Neutrophil (primary cell): ENCODE measurements at regions not wholly inside any gene's neighbourhood (a gene's known extent, or its start where the extent isn't known, plus 50 kb on each side); places are given as distances from the start of the nearest gene placed in this dataset.

Source experiments
- H3K27ac ChIP-seq: fragments of 200-600 bp; sonication (generic); 2 replicates; pipeline ENCODE4 v1.5.1; 2016; ENCODE audit warnings: mild to moderate bottlenecking, moderate library complexity
- H3K27me3 ChIP-seq: fragments of 200-600 bp; sonication (generic); 2 replicates; pipeline ENCODE4 v1.6.0; 2016; ENCODE audit warnings: mild to moderate bottlenecking
- H3K36me3 ChIP-seq: fragments of 200-600 bp; sonication (generic); 2 replicates; pipeline ENCODE4 v1.5.1; 2017
- H3K4me1 ChIP-seq, 2 experiments: fragments of 200-600 bp in 1 of 2; sonication (generic) in 1 of 2; 1 replicate in 1 of 2; 2 replicates in 1 of 2; pipeline versions ENCODE4 v1.5.1 to v1.6.1; 2013 to 2016; ENCODE audit warnings: low read depth in 1 of 2, low read length in 1 of 2, mild to moderate bottlenecking in 1 of 2, moderate library complexity in 1 of 2; ENCODE audit not compliant: control insufficient read depth in 1 of 2, insufficient read depth in 1 of 2
- H3K4me3 ChIP-seq, 2 experiments: fragments of 200-600 bp in 1 of 2; sonication (generic) in 1 of 2; 1 replicate in 1 of 2; 2 replicates in 1 of 2; pipeline ENCODE4 v1.5.1; 2013 to 2016; ENCODE audit warnings: low read depth in 1 of 2, low read length in 1 of 2, mild to moderate bottlenecking in 1 of 2, moderate library complexity in 1 of 2
- H3K9me3 ChIP-seq: fragments of 200-600 bp; sonication (generic); 2 replicates; pipeline ENCODE4 v1.5.1; 2016
- CTCF ChIP-seq: fragments of 200-600 bp; sonication (generic); IDR thresholded peaks from 2 replicates; pipeline ENCODE4 v1.5.1; 2016; ENCODE audit warnings: antibody characterized with exemption

- no peak for TF ChIP-seq CTCF
- no peaks in the 10 kb centered on the region for H3K4me1 ChIP-seq
- no peak overlapping the region for H3K4me3 ChIP-seq
- H3K27ac ChIP-seq, result no peak overlapping the region
- no peaks in the 10 kb centered on the region for H3K27me3 ChIP-seq
- H3K9me3 ChIP-seq, result no peaks in the 10 kb centered on the region
- no peaks in the 10 kb centered on the region for H3K36me3 ChIP-seq
Observed at GRCh38 chrX:69046996-69047490, 118.2 kb downstream of the PJA1 start.

- no peak for TF ChIP-seq CTCF
- no peaks in the 10 kb centered on the region for H3K27me3 ChIP-seq
- H3K9me3 ChIP-seq, result no peaks in the 10 kb centered on the region
- no peaks in the 10 kb centered on the region for H3K4me1 ChIP-seq
- H3K4me3 ChIP-seq, result no peak overlapping the region
- H3K36me3 ChIP-seq, result no peaks in the 10 kb centered on the region
- H3K27ac ChIP-seq, result no peak overlapping the region
Observed at GRCh38 chrX:69045616-69046345, 119.5 kb downstream of the PJA1 start.

GRCh38 chrX:69038816-69039215 is 126.4 kb downstream of the PJA1 start:
- H3K4me3 ChIP-seq, result no peak overlapping the region
- TF ChIP-seq CTCF, result no peak
- H3K9me3 ChIP-seq, result no peaks in the 10 kb centered on the region
- no peak overlapping the region for H3K27ac ChIP-seq
- H3K27me3 ChIP-seq, result no peaks in the 10 kb centered on the region
- no peaks in the 10 kb centered on the region for H3K36me3 ChIP-seq
- no peaks in the 10 kb centered on the region for H3K4me1 ChIP-seq

- TF ChIP-seq CTCF, result no peak
Observed at GRCh38 chrX:69038188-69038587, 127.1 kb downstream of the PJA1 start.

GRCh38 chrX:69037786-69038185 is 127.5 kb downstream of the PJA1 start:
- no peaks in the 10 kb centered on the region for H3K9me3 ChIP-seq
- H3K4me1 ChIP-seq, result no peaks in the 10 kb centered on the region
- no peak overlapping the region for H3K27ac ChIP-seq
- no peaks in the 10 kb centered on the region for H3K27me3 ChIP-seq
- no peaks in the 10 kb centered on the region for H3K36me3 ChIP-seq
- TF ChIP-seq CTCF, result no peak
- H3K4me3 ChIP-seq, result no peak overlapping the region

More at GRCh38 chrX:69038188-69038587, 127.1 kb downstream of the PJA1 start:
- Histone ChIP-seq H3K9me3 (no peaks in the 10 kb centered on the region), H3K27me3 (no peaks in the 10 kb centered on the region), H3K4me3 (no peak overlapping the region), H3K4me1 (no peaks in the 10 kb centered on the region), H3K36me3 (no peaks in the 10 kb centered on the region), H3K27ac (no peak overlapping the region)
